Kidney (tissue), 13 donors: ENCODE measurements at regions not wholly inside any gene's neighbourhood (a gene's known extent, or its start where the extent isn't known, plus 50 kb on each side); places are given as distances from the start of the nearest gene placed in this dataset.

Experiments
- DNase-seq, 5 donors: peaks; one replicate each; pipeline ENCODE4 v3.0.0-alpha.2; 2013 to 2020
- FAIRE-seq: peaks from 2 replicates; lab custom pipeline; 2012; peaks lifted over from hg19 to GRCh38; lab: Jason Lieb, UNC
- H3K27ac ChIP-seq, 2 donors: one replicate each; pipeline ENCODE4 v1.7.0; 2013; ENCODE audit warnings: low read depth in 2 of 2, low read length in 2 of 2, inconsistent platforms in 1 of 2
- H3K27me3 ChIP-seq: one replicate; pipeline ENCODE4 v1.7.1; 2013; ENCODE audit warnings: low read length, inconsistent platforms; ENCODE audit not compliant: control insufficient read depth, insufficient read depth
- H3K36me3 ChIP-seq, 3 donors: one replicate each; pipeline versions ENCODE4 v1.7.0 to v1.7.1; 2013; ENCODE audit warnings: low read length in 3 of 3, control low read depth in 1 of 3, inconsistent platforms in 1 of 3; ENCODE audit not compliant: insufficient read depth in 3 of 3, control insufficient read depth in 2 of 3
- H3K4me1 ChIP-seq, 3 donors: one replicate each; pipeline versions ENCODE4 v1.7.0 to v1.7.1; 2013; ENCODE audit warnings: low read length in 3 of 3, inconsistent platforms in 1 of 3, low read depth in 1 of 3; ENCODE audit not compliant: control insufficient read depth in 2 of 3, insufficient read depth in 2 of 3
- H3K4me3 ChIP-seq, 3 donors: one replicate each; pipeline versions ENCODE4 v1.7.0 to v1.8.1; 2013; ENCODE audit warnings: low read length in 3 of 3, control low read depth in 1 of 3, inconsistent platforms in 1 of 3
- H3K9ac ChIP-seq, 3 donors: one replicate each; pipeline versions ENCODE4 v1.7.0 to v1.7.1; 2013; ENCODE audit warnings: low read length in 3 of 3, control low read depth in 1 of 3, inconsistent platforms in 1 of 3
- H3K9me3 ChIP-seq, 3 donors: one replicate each; pipeline versions ENCODE4 v1.7.0 to v1.7.1; 2013; ENCODE audit warnings: low read length in 3 of 3, control low read depth in 1 of 3, inconsistent platforms in 1 of 3; ENCODE audit not compliant: control insufficient read depth in 2 of 3, insufficient read depth in 1 of 3
- intact Hi-C: fragments of 100-400 bp; cut with DNase I; formaldehyde crosslinking; loops from one replicate; pipeline ENCODE4 v1.11.1; 2022
- TF ChIP-seq, protein P1 (sequence below): IDR thresholded peaks from 3 replicates; pipeline ENCODE4 v1.5.1; 2012; ENCODE audit warnings: mild to moderate bottlenecking, moderate library complexity, borderline replicate concordance; ENCODE audit not compliant: insufficient read depth; ENCODE audit errors: extremely low read depth
- donor health status: control.
- donor health status: control.
- donor health status: control.
- donor health status: control.
- donor health status: control.
- donor health status: DM: yes; HTN: yes; CAD: no.
- donor health status: Normal renal cell carcinoma (clear cell type).

DNA sequence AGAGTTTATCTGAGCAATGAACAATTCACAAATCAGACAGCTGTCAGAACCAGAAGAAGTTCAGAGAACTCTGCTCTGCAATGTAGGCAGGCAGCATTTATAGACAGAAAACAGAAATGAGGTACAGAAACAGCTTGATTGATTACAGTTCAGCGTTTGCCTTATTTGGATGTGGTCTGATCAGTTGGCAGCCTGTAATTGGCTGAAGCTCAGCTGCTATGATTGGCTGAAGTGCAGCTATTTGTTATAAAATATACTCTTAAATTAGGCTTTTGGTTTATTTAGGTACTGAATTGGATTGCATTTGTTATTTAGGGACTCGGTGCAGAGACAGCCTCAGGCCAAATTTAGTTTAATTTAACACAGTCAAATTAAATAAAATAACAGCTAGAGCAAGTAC, 85.8 kb upstream of the JAZF1 start:
- TF ChIP-seq, protein P1, sequence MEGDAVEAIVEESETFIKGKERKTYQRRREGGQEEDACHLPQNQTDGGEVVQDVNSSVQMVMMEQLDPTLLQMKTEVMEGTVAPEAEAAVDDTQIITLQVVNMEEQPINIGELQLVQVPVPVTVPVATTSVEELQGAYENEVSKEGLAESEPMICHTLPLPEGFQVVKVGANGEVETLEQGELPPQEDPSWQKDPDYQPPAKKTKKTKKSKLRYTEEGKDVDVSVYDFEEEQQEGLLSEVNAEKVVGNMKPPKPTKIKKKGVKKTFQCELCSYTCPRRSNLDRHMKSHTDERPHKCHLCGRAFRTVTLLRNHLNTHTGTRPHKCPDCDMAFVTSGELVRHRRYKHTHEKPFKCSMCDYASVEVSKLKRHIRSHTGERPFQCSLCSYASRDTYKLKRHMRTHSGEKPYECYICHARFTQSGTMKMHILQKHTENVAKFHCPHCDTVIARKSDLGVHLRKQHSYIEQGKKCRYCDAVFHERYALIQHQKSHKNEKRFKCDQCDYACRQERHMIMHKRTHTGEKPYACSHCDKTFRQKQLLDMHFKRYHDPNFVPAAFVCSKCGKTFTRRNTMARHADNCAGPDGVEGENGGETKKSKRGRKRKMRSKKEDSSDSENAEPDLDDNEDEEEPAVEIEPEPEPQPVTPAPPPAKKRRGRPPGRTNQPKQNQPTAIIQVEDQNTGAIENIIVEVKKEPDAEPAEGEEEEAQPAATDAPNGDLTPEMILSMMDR, result no peak
- Histone ChIP-seq H3K27ac (no peak overlapping the region), H3K4me1 (no peaks in the 10 kb centered on the region), H3K4me3 (no peak overlapping the region), H3K27me3 (no peaks in the 10 kb centered on the region), H3K36me3 (no peaks in the 10 kb centered on the region), H3K9me3 (no peaks in the 10 kb centered on the region), H3K9ac (no peak overlapping the region)
- intact Hi-C loops, result no loop called here
- no peak for DNase-seq
- no peak for FAIRE-seq

DNA sequence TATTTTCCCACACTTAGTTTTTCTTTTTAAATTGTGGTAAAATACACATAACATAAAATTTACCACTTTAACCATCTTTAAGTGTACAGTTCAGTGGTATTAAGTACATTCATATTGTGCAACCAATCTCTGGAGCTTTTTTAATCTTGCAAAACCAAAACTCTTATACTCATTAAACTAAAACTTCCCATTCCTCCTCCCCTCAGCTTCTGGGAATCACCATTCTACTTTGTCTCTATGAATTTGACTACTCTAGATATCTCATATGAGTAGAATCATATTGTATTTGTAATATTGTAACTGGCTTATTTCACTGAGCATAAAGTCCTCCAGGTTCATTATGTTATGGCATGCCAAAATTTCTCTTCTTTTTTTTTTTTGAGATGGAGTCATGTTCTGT, 86.4 kb upstream of the JAZF1 start:
- Histone ChIP-seq H3K36me3 (no peaks in the 10 kb centered on the region), H3K4me1 (no peaks in the 10 kb centered on the region), H3K9ac (no peak overlapping the region), H3K9me3 (no peaks in the 10 kb centered on the region), H3K27me3 (no peaks in the 10 kb centered on the region), H3K27ac (no peak overlapping the region), H3K4me3 (no peak overlapping the region)
- intact Hi-C loops, result no loop called here
- DNase-seq, result no peak
- TF ChIP-seq, protein P1, result no peak
- FAIRE-seq, result no peak

DNA sequence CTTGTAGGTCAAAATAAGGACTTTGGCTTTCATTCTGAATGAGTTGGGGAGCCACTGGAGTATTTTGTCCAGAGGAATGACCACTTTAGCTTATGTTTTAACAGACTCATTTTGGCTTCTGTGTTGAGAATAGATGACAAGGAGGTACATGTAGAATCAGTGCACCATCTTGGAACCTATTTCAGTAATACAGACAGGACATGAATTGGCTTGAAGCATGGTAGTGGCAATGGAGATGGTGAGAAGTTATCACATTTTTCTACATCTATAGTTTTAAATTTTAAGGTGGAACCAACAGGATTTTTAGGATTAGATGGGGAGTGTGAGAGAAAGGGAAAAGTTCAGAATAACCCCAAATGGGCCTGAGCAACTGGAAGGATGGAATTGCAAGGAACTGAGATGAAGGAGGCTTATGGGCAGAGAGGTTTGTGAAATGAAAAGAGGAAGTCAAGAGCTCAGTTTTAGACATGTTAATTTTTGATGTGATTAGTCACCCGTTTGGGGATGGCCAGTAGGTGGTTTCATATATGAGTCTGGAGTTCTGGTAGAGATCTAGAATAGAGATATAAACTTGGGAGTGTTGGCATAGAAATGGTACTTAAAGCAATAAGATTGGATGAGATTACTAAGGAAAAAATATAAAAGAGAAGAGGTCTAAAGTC, 89.2 kb upstream of the JAZF1 start:
- no peak overlapping the region for H3K27ac ChIP-seq
- no peaks in the 10 kb centered on the region for H3K36me3 ChIP-seq
- H3K4me1 ChIP-seq, result no peaks in the 10 kb centered on the region
- no peaks in the 10 kb centered on the region for H3K27me3 ChIP-seq
- DNase-seq, result no peak
- H3K4me3 ChIP-seq, result no peak overlapping the region
- intact Hi-C loops, result no loop called here
- FAIRE-seq, result no peak
- TF ChIP-seq, protein P1, result no peak
- no peak overlapping the region for H3K9ac ChIP-seq
- no peaks in the 10 kb centered on the region for H3K9me3 ChIP-seq

DNA sequence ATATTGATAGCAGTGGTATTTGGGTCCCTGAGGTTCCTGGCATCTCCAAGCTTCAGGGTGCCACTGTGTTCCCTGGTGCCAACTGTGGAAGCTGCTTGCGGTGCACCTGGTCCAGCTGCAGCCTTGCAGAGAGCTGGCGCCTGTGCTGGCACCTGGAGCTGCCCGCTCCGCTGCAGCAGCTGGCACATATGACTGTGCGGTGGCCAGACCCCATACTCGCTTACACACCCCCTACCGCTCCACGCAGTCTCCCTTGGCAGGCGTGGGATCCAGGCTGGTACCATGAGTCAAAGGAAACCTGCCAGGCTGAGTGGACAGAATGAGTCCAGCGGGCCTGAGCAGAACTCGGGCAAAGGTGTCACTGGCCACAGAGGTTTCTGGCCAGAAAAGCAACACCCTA, 89.9 kb upstream of the JAZF1 start:
- intact Hi-C loops, result no loop called here
- H3K9me3 ChIP-seq, result no peaks in the 10 kb centered on the region
- no peak overlapping the region for H3K9ac ChIP-seq
- TF ChIP-seq, protein P1, result no peak
- no peaks in the 10 kb centered on the region for H3K36me3 ChIP-seq
- no peaks in the 10 kb centered on the region for H3K4me1 ChIP-seq
- DNase-seq (no peak), FAIRE-seq (no peak)
- H3K27me3 ChIP-seq, result no peaks in the 10 kb centered on the region
- H3K27ac ChIP-seq, result no peak overlapping the region
- no peak overlapping the region for H3K4me3 ChIP-seq
